ENCODE measurements at regions not wholly inside any gene's neighbourhood (a gene's known extent, or its start where the extent isn't known, plus 50 kb on each side); places are given as distances from the start of the nearest gene placed in this dataset.

DNA sequence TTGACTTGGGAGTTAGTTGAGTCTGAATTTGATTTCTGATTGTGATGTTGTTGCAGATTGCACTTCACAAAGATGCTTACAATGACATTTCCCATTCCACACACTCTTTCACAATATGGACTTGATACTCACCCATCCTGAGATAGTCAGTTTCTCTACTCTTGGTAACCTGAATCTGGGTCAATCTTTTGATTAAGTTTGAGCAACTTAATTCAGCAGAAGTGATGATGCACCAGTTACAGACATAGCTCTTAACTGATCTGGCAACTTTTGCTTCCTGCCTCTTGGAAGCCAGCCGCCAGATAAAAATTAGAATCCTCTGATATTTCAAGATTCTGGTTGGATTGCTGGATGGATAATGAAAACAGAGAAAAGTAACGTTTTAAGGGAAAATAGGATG lies 79.7 kb upstream of the OSMR start:
- no peak overlapping the region for H3K27ac ChIP-seq
- peaks cover 0 to 10% of the 10 kb centered on the region in 2 donors for H3K9me3 ChIP-seq
- H3K4me1 ChIP-seq = no peaks in the 10 kb centered on the region
- H3K36me3 ChIP-seq = no peaks in the 10 kb centered on the region
- H3K27me3 ChIP-seq = no peaks in the 10 kb centered on the region
- DNase-seq (ENCODE audit: low spot score in 2 of 2) = no peak
- TF ChIP-seq, protein P1, sequence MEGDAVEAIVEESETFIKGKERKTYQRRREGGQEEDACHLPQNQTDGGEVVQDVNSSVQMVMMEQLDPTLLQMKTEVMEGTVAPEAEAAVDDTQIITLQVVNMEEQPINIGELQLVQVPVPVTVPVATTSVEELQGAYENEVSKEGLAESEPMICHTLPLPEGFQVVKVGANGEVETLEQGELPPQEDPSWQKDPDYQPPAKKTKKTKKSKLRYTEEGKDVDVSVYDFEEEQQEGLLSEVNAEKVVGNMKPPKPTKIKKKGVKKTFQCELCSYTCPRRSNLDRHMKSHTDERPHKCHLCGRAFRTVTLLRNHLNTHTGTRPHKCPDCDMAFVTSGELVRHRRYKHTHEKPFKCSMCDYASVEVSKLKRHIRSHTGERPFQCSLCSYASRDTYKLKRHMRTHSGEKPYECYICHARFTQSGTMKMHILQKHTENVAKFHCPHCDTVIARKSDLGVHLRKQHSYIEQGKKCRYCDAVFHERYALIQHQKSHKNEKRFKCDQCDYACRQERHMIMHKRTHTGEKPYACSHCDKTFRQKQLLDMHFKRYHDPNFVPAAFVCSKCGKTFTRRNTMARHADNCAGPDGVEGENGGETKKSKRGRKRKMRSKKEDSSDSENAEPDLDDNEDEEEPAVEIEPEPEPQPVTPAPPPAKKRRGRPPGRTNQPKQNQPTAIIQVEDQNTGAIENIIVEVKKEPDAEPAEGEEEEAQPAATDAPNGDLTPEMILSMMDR (IDR thresholded peaks at IDR 0.05) = no peak
- TF ChIP-seq POLR2AphosphoS5 (IDR thresholded peaks at IDR 0.05) (no peak), POLR2A (IDR thresholded peaks at IDR 0.05) (no peak)
- intact Hi-C loops (cut with DNase I; ENCODE audit: low total_unique reads) = no loop called here
- H3K4me3 ChIP-seq = no peak overlapping the region

DNA sequence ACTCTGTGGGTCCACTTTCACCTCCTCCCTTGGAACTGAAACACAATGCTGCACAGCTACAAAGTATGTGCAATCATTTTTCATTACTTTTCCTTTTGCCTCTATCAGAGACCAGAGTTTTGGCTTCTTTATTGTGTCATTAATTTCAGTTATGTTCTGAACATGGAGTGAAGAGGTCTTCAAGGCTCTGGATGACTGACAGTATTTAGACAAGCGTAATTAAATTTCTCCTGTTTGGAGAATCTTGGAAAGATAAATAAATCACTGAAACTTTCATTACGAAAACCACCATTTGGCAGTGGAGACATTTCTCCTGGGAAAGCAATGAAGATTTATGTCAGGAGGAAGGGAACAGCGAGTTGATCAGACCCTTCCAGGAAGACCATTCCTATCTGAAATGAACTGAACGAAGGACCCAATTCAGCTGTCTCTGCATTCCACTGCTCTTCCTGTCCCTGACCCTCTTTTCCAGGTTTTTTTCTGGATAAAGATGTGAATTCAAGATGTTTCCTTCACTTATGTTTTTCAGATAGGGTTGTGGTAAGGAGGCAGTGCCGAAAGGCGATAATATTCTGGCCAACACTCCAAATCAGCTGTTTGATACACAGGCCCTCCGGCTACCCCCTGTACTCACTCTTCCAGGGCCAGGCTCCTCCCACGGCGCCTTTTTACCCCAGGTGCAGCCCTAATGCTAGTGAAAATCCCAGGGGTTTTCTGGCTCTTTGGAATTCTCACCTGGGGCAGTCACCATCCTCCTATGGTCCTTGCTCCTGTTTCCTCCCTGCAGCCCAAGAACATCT lies 77.2 kb upstream of the OSMR start:
- DNase-seq (ENCODE audit: low spot score in 2 of 2) = no peak
- Histone ChIP-seq H3K4me1 (no peaks in the 10 kb centered on the region), H3K36me3 (no peaks in the 10 kb centered on the region), H3K27me3 (no peaks in the 10 kb centered on the region), H3K27ac (no peak overlapping the region), H3K4me3 (no peak overlapping the region), H3K9me3 (peaks cover 0 to 10% of the 10 kb centered on the region in 2 donors)
- intact Hi-C loops (cut with DNase I; ENCODE audit: low total_unique reads) = no loop called here
- TF ChIP-seq POLR2AphosphoS5 (IDR thresholded peaks at IDR 0.05) = no peak
- TF ChIP-seq, protein P1 (IDR thresholded peaks at IDR 0.05) = no peak
- TF ChIP-seq POLR2A (IDR thresholded peaks at IDR 0.05) = no peak

DNA sequence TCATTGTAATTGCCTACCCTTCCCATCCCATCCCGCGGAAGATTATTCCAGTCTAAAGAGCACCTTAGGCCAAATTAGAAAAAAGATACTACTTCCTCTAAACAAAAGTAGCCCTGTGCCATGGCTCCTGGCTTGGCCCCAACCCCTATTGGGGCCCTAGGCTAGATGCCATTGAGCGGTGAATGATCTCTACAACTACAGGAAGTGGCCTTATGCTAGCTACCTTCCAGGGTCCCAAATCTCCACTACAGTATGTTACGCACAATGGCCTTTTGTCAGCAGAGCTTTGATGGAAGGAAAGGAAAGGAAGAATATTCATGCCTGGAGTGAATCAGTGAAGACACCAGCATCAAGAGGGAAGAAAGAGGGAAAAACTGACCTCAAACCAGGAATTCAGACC lies 73.3 kb upstream of the OSMR start:
- no peak for DNase-seq (ENCODE audit: low spot score in 2 of 2)
- Histone ChIP-seq H3K27me3 (no peaks in the 10 kb centered on the region), H3K4me1 (no peaks in the 10 kb centered on the region), H3K9me3 (no peaks in the 10 kb centered on the region), H3K27ac (peak overlapping the region in 1 of 2 donors; percentile 20), H3K36me3 (no peaks in the 10 kb centered on the region), H3K4me3 (no peak overlapping the region)
- TF ChIP-seq POLR2AphosphoS5 (IDR thresholded peaks at IDR 0.05) = no peak
- TF ChIP-seq, protein P1 (IDR thresholded peaks at IDR 0.05) = no peak
- no peak for TF ChIP-seq POLR2A (IDR thresholded peaks at IDR 0.05)
- intact Hi-C loops (cut with DNase I; ENCODE audit: low total_unique reads) = no loop called here

DNA sequence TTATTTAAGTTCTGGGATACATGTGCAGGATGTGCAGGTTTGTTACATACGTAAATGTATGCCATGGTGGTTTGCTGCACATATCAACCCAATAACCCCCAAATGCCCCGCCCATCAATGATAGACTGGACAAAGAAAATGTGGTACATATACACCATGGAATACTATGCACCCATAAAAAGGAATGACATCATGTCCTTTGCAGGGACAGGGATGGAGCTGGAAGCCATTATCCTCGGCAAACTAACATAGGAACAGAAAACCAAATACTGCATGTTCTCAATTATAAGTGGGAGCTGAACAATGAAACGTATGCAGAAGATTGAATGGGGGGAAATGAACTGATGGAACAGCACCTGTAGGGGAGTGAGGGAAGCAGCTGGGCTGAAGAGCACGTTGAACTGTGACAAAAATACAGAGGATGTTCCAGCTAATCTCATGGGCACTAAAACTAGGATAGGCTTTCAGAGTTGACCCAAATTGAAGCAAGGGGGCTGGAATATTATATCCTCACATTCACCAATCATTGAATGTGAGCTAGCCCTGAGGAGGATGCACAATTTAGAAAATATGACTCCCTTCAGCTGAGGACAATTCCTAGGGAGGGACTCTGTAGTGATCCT lies 70.5 kb upstream of the OSMR start:
- DNase-seq (ENCODE audit: low spot score in 2 of 2) = no peak
- intact Hi-C loops (cut with DNase I; ENCODE audit: low total_unique reads) = no loop called here
- H3K27ac ChIP-seq = peak overlapping the region in 1 of 2 donors; percentile 7
- no peaks in the 10 kb centered on the region for H3K27me3 ChIP-seq
- H3K4me3 ChIP-seq = no peak overlapping the region
- H3K36me3 ChIP-seq = no peaks in the 10 kb centered on the region
- TF ChIP-seq, protein P1 (IDR thresholded peaks at IDR 0.05) = no peak
- TF ChIP-seq POLR2A (IDR thresholded peaks at IDR 0.05) (no peak), POLR2AphosphoS5 (IDR thresholded peaks at IDR 0.05) (no peak)
- H3K9me3 ChIP-seq = no peaks in the 10 kb centered on the region
- no peaks in the 10 kb centered on the region for H3K4me1 ChIP-seq

DNA sequence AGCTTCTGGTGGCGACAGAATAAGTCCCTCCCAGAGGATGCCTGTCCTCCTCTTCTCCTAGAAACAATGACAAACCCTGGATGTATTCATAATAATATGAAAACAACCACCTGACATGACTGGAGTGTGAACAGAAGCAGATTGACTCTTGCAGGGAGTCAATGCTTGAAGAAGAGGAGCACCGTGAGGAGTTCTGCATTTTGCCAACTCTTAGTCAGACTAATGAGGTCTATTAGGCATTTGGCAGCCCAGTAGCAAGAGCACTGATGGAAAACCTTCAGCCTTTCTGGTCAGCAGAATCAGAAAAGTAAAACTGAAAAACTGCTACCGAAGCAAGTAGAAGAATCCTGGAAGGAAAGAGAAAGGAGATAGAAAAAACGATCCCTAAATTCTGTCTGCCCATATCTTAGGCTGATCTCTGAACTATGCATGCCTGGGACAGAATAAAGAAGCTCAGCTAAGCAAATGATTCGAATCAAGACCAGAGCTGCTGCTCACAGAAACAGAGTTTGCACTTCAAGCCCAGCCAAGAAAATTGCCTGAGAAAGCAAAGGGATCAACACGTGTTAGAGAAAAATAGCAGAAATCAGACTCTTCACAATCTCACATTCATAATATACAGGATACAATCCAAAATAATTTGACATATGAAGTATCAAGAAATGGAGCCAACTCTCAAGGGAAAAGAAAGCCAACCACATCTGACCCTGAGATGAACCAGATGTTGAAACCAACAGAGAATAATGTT lies 69.5 kb upstream of the OSMR start:
- intact Hi-C loops (cut with DNase I; ENCODE audit: low total_unique reads) = no loop called here
- H3K27me3 ChIP-seq = no peaks in the 10 kb centered on the region
- DNase-seq (ENCODE audit: low spot score in 2 of 2) = no peak
- no peaks in the 10 kb centered on the region for H3K4me1 ChIP-seq
- no peaks in the 10 kb centered on the region for H3K36me3 ChIP-seq
- no peak overlapping the region for H3K27ac ChIP-seq
- TF ChIP-seq POLR2AphosphoS5 (IDR thresholded peaks at IDR 0.05) = peak in 1 of 3 donors; percentile 42
- TF ChIP-seq, protein P1 (IDR thresholded peaks at IDR 0.05) = no peak
- no peak overlapping the region for H3K4me3 ChIP-seq
- no peaks in the 10 kb centered on the region for H3K9me3 ChIP-seq

All from breast epithelium (tissue), 4 donors.